GM12874 (cell line): ENCODE measurements at regions not wholly inside any gene's neighbourhood (a gene's known extent, or its start where the extent isn't known, plus 50 kb on each side); places are given as distances from the start of the nearest gene placed in this dataset.

ENCODE experiments used
- CTCF ChIP-seq: IDR thresholded peaks from 2 replicates; pipeline ENCODE4 v1.5.1; 2011; ENCODE audit warnings: low read depth, mild to moderate bottlenecking, control low read depth, low read length, moderate library complexity; ENCODE audit not compliant: insufficient read depth

GRCh38 chr15:62618432-62618831, 424.1 kb upstream of the TPM1 start:
- TF ChIP-seq CTCF: no peak

- no peak for TF ChIP-seq CTCF
These were observed 423.6 kb upstream of the TPM1 start for GRCh38 chr15:62618846-62619504.

GRCh38 chr15:62619526-62619925, 423.0 kb upstream of the TPM1 start:
- no peak for TF ChIP-seq CTCF

GRCh38 chr15:62622775-62623174, 419.8 kb upstream of the TPM1 start:
- no peak for TF ChIP-seq CTCF

- TF ChIP-seq CTCF: no peak
These were observed 417.8 kb upstream of the TPM1 start for GRCh38 chr15:62624547-62625378.

- no peak for TF ChIP-seq CTCF
These were observed 417.0 kb upstream of the TPM1 start for GRCh38 chr15:62625429-62626033.

GRCh38 chr15:62626903-62627302, 415.6 kb upstream of the TPM1 start:
- TF ChIP-seq CTCF: no peak
